Stimulated activated CD4-positive, alpha-beta T cell treated with anti-CD3 and anti-CD28 coated beads, Interleukin-1b, Interleukin-23, amount 100 ng/mL, for 24 hours (primary cell): ENCODE measurements at regions not wholly inside any gene's neighbourhood (a gene's known extent, or its start where the extent isn't known, plus 50 kb on each side); places are given as distances from the start of the nearest gene placed in this dataset.

Experiments
- DNase-seq, 4 experiments: peaks; one replicate each; pipeline ENCODE4 v3.0.0-alpha.2; 2020; ENCODE audit warnings: low read depth in 4 of 4, low spot score in 1 of 4

DNA sequence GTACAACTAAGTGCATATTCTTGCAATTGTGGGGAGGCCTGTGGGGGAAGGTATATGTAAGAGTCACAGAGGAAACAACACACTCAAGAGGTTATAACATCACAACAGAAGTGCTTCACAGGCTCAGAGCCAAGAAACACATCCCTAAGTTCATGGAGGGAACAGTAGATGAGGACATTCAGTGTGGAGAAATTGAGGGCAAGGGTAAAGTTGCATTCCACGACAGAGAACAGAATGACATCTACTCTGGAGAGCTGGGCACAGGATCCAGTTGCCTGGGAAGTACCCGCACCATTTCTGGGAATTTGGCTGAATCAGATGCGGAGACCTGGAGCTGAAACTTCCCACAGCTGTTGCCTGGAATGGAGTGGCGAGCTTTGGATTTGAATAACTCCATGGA, 197.2 kb downstream of the NXNL2 start:
- DNase-seq, result no peak

- DNase-seq, result no peak
These were observed 198.9 kb downstream of the NXNL2 start for GRCh38 chr9:88733651-88734421.

GRCh38 chr9:88734527-88734926, 199.5 kb downstream of the NXNL2 start:
- DNase-seq, result no peak

- no peak for DNase-seq
These were observed 201.2 kb downstream of the NXNL2 start for GRCh38 chr9:88736136-88736637.

DNA sequence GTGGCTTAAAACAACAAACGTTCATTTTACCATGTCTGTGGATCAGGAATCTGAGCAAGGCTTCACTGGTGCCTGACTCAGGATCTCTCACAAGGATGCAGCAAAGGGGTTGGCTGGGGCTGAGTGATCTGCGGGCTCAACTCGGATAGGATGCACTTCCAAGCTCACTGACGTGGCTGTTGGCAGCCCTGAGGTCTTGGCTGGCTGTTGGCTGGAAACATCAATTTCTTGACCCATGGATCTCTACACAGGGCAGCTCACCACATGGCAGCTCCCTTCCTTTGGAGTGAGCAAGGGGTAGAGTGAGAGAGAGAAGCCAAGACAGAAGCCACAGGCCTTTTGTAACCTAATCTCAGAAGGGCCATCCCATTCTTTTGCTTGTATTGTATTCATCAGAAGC, 202.1 kb downstream of the NXNL2 start:
- no peak for DNase-seq

DNA sequence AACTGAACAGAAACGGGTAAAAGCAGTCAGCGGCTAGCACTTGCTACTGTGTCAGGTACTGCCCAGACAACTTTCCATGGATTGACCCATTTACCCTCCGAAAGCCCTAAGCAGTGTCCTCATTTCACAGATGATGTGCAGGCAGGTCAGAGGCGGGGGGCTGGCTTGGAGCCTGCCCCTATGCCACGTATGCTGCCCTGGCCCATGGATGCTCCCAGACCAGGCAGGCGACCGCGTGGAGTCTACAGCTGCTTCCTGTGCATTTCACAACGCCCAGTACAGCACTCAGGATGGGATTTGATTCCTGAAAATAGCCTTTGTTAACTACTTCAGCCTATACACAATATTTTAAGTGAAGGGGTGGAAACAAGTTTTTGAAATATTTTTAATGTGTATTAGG, 202.9 kb downstream of the NXNL2 start:
- no peak for DNase-seq

DNA sequence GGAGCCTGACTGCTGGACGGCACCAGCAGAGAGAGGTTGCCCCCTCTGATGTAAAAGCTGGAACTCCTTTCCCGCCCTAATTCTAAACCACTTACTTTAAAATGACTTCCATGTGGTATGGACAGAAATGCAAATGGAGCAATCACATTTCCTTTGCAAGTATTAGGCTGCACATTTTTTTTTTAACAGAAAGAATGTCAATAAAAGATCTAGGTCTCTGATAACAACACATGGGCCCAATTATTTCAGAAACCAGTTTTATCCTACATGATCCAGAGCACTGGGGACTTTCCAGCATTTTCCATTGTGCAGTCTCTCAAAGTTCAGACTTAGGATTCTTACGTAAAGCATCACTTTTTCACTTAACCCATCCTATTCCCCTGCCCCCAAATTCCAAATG, 203.7 kb downstream of the NXNL2 start:
- no peak for DNase-seq

DNA sequence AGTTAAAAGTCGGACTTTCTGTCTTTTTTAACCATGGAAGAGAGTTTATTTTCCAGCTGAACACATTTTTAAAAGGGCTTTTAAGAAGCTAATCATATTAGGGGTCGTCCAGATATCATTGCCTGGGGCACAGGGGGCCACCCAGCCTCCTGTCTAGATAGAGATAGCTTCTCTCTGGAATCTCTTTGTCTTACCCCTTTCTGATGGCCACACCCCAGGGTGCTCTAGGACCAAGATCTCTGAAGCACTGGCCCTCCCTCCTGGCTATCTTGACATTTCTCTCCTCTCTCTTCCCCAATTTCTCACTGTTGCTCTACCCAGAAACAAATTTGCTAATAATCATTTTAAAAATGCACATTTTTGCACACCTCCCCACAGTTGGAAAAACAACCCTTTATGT, 204.4 kb downstream of the NXNL2 start:
- no peak for DNase-seq

DNA sequence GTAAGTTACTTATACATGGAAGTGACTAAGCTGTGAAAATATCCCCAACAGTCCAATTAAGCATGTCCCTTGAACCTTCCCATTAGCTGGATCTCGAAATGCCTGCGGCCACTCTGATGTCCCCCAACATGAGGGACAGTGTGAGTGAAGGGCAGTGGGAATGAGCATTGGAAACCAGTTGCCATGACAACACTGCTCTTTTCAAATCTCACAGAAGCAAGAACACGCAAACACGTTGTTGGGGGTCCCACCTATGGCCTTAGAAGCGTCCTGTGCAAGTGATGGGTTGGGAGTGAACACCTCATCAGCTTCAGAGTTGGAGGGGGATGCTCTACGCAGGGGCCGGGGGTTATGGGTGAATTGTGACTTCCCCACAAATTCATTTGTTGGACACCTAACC, 205.9 kb downstream of the NXNL2 start:
- no peak for DNase-seq

DNA sequence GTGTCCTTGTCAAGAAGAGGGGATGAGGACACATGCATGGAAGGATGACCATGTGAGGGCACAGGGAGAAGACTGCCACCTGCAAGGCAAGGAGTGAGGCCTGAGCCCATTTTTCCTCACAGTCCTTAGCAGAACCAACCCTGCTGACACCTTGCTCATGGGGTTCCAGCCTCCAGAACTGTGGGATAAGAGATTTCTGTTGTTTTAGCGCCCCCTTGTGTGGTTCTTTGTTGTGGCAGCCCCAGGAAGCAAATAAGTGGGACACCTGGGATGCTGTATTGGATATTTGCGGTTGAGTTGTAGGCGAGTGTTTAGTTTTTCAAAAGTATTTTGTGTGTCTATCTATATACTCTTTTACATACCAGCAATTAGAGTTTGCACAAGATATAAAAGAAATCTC, 206.4 kb downstream of the NXNL2 start:
- peak in 1 of 4 experiments; percentile 21 for DNase-seq

- no peak for DNase-seq
These were observed 207.5 kb downstream of the NXNL2 start for GRCh38 chr9:88742483-88742882.

DNA sequence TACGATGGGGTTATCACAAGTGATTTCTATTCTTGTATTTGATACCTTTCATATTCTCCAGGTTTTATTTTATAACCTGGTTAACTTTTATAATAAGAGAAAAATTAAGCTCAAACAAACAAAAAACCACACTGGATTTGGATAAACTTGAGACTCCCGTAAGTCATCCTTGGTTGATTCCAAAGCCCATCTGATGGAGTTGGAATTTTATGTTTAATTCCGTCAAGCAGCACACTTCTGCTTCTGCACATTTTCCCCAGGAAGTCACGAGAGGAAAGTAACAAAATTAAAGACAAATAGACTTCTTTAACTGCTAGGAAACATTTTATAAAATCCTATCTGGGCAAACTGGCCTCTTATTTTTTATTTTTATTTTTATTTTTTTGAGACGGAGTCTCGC, 207.9 kb downstream of the NXNL2 start:
- DNase-seq, result no peak

DNA sequence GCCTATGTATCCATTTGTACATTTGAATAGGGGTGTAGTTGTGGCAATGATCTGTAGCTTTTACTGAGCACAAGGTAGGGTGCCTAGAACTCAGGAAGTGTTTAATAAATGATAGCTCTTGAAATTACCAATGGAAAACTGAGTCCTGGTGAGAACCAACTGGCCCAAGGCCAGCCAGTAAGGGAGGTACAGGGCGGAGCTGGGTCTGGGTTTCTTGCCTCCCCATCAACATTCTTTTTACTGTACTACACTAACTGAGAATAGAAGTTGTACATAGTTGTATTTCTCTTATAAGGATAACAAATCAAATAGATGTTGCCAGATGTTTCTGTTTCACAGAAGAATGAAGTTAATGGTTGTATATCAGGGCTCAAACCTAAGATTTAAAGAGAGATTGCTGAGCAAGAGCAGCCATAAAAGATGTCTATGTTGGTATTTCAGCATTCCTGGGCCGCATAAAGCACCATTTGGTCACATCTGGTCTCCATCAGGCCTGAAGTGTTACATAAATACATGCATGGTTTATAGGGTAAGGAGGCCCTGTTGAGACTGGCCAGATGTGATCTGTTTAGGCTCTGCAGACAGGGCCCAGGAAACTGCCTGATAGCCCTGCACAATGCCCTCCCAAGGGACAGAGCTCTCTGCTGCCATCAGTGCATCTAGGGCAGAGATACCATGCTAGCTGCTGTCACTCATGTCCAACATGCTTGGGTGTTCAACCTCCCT, 210.5 kb downstream of the NXNL2 start:
- DNase-seq, result no peak

DNA sequence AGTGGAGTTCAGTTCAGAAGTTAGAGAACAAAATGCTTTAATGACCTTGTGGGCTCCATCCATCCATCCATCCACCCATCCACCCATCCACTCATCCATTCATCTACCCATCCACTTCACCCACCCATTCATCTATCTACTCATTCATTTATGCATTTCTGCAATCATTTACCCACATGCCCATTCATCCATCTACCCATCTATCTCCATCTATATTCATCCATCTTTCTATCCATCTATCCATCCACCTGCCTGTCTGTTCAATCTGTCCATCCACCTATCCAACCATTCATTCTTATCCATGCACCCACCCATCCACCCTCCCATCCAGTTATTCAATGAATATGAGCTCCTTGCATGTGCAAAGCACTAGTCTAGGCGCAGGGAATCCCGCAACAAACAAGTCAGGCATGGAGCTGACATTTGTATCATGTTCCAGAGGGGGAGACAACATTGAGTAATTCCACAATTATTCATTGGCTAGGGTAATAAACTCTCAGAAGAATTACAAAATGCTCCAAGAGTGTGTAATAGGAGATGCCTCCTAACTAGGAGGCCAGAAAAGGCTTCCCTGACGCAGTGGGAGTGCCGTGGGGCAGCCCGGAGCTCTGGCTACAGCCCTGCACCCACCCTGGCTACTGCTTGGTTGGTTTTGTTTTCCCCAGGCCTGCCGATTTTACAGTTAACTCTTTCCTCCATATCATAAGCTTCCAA, 211.2 kb downstream of the NXNL2 start:
- DNase-seq, result no peak

- DNase-seq, result no peak
These were observed 211.9 kb downstream of the NXNL2 start for GRCh38 chr9:88746743-88747398.

DNA sequence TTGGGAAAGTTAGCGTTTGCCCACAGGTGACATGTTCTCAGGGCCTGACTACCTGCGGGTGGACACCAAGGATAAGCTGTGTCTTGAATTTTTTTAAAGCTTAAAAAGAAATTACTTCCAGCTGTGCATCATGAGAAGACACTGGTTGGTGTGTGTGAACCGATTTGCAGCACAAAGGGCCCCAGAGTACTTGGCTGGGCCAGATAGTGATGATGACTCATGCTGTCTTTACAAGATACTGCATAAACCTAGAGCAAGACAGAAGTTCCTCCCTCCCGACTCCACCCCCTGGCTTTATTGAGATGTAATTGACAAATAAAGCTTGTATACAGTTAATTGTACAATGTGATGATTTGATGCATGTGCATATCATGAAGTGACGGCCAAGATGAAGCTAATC, 212.8 kb downstream of the NXNL2 start:
- DNase-seq, result no peak

DNA sequence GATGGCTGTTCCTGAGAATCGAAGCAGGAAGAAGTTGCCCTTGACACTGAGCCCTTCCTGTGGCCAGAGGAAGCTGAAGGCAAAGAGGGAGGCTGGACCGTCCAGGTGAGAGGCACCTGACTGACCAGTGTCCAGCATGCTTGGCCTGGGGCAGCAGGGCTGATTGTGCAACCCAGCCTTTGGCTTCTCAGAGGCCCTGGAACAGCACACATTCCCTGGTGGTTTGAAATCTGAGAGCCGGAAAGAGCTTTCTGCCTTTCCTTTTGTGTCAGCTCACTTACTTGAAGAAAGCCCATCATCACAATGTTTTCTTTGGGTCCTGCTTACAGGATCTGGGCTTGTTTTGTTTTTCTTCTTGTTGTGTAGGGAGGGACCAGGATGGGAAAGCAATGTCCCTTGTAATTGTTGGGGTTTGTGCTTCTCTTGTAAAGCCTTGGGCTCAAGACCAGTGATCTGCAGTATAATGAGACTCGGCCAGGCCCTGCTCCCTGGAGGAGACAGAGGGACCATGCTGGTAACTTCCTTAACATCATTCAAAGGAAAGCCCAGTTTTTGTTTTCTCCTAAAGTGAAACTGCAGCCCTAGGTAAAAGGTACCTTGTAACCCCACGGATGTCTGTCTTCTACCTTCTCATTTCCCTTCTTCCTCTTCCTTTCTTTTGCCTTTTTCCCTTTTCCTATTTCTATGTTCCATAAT, 213.7 kb downstream of the NXNL2 start:
- DNase-seq, result no peak

GRCh38 chr9:88749420-88749819, 214.4 kb downstream of the NXNL2 start:
- no peak for DNase-seq

DNA sequence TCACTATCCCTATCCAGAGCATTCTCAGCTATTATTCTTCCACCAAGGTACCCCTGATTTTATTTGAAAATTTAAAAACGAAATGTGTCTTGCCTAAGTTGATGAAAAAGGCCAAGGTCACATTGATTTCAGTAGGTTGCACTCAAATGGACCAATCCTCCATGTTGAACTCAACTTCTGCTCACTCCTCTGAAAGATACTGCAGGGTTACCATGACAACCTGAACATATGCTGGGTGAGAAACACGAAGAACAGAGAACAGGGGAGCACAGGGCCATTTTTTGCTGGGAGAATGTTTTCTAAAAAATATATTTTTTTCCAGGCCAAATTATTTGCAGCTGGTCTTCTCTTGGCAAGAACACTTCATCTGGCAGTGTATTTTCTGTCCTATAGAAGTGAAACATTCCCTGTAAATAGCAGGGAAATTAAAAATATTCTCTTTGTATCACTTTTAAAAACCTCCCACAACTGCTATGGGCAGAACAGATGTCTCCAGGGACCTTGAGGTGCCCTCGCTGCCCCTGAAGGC, 215.9 kb downstream of the NXNL2 start:
- DNase-seq, result no peak

DNA sequence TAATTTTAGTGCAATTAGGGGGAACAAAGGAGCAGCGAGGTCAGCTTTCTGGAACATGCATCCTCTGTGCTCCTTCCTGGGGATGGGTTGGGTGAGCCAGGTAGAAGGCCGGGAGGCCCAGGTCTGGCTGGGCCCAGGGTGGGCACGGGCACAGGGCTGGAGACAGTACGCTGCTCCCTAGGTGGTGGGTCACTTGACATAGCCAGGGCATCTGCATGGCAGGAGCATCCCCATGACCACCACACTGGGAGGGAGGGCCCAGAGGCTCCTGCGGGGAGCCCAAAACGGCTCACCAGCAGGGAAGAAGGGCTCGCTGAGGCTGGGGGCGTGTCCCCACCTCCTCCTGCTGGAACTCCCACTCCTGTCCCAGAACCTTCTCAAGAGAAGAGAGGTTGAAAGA, 216.8 kb downstream of the NXNL2 start:
- no peak for DNase-seq
